ENCODE measurements at regions not wholly inside any gene's neighbourhood (a gene's known extent, or its start where the extent isn't known, plus 50 kb on each side); places are given as distances from the start of the nearest gene placed in this dataset.

- ATAC-seq = no peak
- no peaks in the 10 kb centered on the region for H3K4me1 Mint-ChIP-seq (ENCODE audit: low read depth)
These were observed 70.0 kb upstream of the INPP5A start for GRCh38 chr10:132467464-132468149.

GRCh38 chr10:132468216-132468615 is 69.4 kb upstream of the INPP5A start:
- Mint-ChIP-seq H3K4me1 (ENCODE audit: low read depth) (no peaks in the 10 kb centered on the region), H3K4me3 (no peak overlapping the region), H3K9me3 (no peaks in the 10 kb centered on the region), H3K36me3 (ENCODE audit: insufficient read depth) (no peaks in the 10 kb centered on the region), H3K27me3 (ENCODE audit: low read depth) (no peaks in the 10 kb centered on the region)
- no peak for DNase-seq
- ATAC-seq = no peak

More at GRCh38 chr10:132467464-132468149, 70.0 kb upstream of the INPP5A start:
- no peaks in the 10 kb centered on the region for H3K9me3 Mint-ChIP-seq
- DNase-seq = no peak
- no peaks in the 10 kb centered on the region for H3K27me3 Mint-ChIP-seq (ENCODE audit: low read depth)
- no peaks in the 10 kb centered on the region for H3K36me3 Mint-ChIP-seq (ENCODE audit: insufficient read depth)
- no peak overlapping the region for H3K4me3 Mint-ChIP-seq

- H3K4me3 Mint-ChIP-seq = no peak overlapping the region
- ATAC-seq = no peak
- no peaks in the 10 kb centered on the region for H3K4me1 Mint-ChIP-seq (ENCODE audit: low read depth)
- no peaks in the 10 kb centered on the region for H3K36me3 Mint-ChIP-seq (ENCODE audit: insufficient read depth)
- H3K27me3 Mint-ChIP-seq (ENCODE audit: low read depth) = peaks cover 4% of the 10 kb centered on the region
- DNase-seq = no peak
- H3K9me3 Mint-ChIP-seq = no peaks in the 10 kb centered on the region
These were observed 68.9 kb upstream of the INPP5A start for GRCh38 chr10:132468651-132469050.

DNA sequence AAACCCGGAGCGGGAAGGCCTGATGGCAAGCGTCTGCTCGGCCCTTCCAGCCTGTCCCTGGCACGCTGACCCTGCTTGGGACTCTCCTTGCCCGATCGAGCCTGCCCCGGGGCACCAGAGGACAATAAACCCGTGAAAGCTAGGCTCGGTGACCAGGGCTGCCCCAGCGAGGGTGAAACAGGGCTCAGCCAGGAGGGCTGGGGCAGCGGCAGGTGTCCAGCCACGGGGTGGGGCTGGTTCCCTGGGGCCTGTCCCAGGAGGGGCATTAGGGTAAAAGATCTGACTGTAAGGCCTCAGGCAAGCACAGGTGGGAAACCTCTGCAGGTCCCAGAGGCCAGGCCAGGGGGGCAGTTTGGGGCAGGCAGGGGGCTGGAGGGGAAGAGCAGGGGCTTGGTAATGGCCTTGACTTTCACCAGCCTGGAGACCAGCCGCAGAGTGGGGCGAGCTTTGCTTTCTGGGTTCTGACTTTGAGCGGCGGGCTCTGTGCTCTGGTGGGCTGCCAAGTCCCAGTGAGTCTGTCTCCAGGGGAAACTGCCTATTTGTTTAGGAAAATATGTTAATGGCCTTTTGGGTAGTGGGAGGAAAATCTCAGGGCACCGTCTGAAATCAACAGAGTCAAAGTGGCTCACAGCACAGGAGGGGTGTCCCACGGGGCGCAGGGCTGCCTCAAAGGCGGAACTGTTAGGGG is 68.2 kb upstream of the INPP5A start:
- H3K27me3 Mint-ChIP-seq (ENCODE audit: low read depth) = peaks cover 4% of the 10 kb centered on the region
- H3K4me1 Mint-ChIP-seq (ENCODE audit: low read depth) = no peaks in the 10 kb centered on the region
- no peak overlapping the region for H3K4me3 Mint-ChIP-seq
- no peaks in the 10 kb centered on the region for H3K9me3 Mint-ChIP-seq
- no peaks in the 10 kb centered on the region for H3K36me3 Mint-ChIP-seq (ENCODE audit: insufficient read depth)
- ATAC-seq (no peak), DNase-seq (no peak)

DNA sequence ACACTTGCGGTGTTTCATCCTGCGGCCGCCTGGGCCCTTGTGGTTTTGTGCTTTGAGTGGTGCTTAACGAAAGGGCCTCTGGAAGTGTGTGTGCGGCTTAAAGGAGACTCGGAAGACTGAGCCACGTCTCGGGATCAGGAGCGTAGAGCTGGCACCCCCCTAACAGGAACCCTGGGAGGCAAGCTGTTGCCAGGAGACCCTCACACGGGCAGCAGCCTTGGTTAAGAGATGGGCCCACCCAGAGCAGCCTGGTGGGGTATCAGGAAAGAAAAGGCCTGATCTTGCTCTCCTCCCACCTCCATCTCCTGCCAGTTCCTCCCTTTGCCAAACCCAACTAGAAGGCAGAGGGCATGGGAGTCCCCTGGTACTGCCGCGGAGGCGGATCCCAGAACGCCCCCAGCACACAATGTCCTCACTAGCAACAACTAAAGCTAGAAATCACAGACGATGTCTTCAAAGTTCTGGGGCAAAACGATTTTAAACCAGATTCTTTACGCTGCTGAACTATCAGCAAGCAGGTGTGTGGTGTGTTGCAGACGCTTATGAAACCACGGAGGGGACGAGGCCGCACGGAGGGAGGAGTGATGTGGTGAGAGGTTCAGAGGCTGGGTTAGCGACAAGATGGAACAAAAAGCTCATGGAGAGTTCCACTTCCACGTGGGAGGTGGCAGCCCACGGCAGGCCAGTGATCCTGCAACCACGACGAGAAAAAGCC is 67.0 kb upstream of the INPP5A start:
- Mint-ChIP-seq H3K9me3 (no peaks in the 10 kb centered on the region), H3K4me1 (ENCODE audit: low read depth) (no peaks in the 10 kb centered on the region), H3K27me3 (ENCODE audit: low read depth) (peaks cover 4% of the 10 kb centered on the region), H3K36me3 (ENCODE audit: insufficient read depth) (no peaks in the 10 kb centered on the region), H3K4me3 (no peak overlapping the region)
- DNase-seq = no peak
- peak; percentile 46 to 60 for ATAC-seq

DNA sequence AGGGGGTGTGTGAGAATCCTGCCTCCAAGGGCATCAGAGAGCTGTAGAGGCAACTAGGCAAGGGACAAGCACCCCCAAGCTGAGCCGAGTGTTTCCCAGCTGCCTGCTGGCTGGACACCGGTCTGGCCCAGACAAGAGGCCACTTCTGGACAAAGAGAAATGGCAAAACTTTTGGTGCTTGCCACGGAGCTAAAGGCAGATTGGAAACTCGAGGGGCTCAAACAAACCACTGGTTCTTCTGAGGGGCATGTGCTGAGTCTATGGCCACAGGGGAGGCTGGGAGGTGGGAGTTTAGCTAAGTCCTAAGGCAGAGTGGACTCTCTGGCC is 66.5 kb upstream of the INPP5A start:
- Mint-ChIP-seq H3K4me3 (no peak overlapping the region), H3K27me3 (ENCODE audit: low read depth) (peaks cover 4% of the 10 kb centered on the region), H3K36me3 (ENCODE audit: insufficient read depth) (no peaks in the 10 kb centered on the region), H3K4me1 (ENCODE audit: low read depth) (no peaks in the 10 kb centered on the region), H3K9me3 (no peaks in the 10 kb centered on the region)
- ATAC-seq (no peak), DNase-seq (no peak)

GRCh38 chr10:132471484-132471883 is 66.1 kb upstream of the INPP5A start:
- no peaks in the 10 kb centered on the region for H3K4me1 Mint-ChIP-seq (ENCODE audit: low read depth)
- DNase-seq = no peak
- H3K27me3 Mint-ChIP-seq (ENCODE audit: low read depth) = peaks cover 4% of the 10 kb centered on the region
- no peak overlapping the region for H3K4me3 Mint-ChIP-seq
- no peak for ATAC-seq
- no peaks in the 10 kb centered on the region for H3K36me3 Mint-ChIP-seq (ENCODE audit: insufficient read depth)
- no peaks in the 10 kb centered on the region for H3K9me3 Mint-ChIP-seq

- Mint-ChIP-seq H3K4me1 (ENCODE audit: low read depth) (no peaks in the 10 kb centered on the region), H3K36me3 (ENCODE audit: insufficient read depth) (no peaks in the 10 kb centered on the region), H3K9me3 (no peaks in the 10 kb centered on the region), H3K27me3 (ENCODE audit: low read depth) (peaks cover 19% of the 10 kb centered on the region), H3K4me3 (no peak overlapping the region)
- no peak for ATAC-seq
- DNase-seq = no peak
These were observed 62.5 kb upstream of the INPP5A start for GRCh38 chr10:132475086-132475485.

GRCh38 chr10:132476146-132477065 is 61.2 kb upstream of the INPP5A start:
- no peaks in the 10 kb centered on the region for H3K36me3 Mint-ChIP-seq (ENCODE audit: insufficient read depth)
- ATAC-seq = no peak
- H3K4me1 Mint-ChIP-seq (ENCODE audit: low read depth) = no peaks in the 10 kb centered on the region
- H3K9me3 Mint-ChIP-seq = no peaks in the 10 kb centered on the region
- DNase-seq = no peak
- H3K27me3 Mint-ChIP-seq (ENCODE audit: low read depth) = peaks cover 22% of the 10 kb centered on the region
- H3K4me3 Mint-ChIP-seq = no peak overlapping the region

- peaks cover 22% of the 10 kb centered on the region for H3K27me3 Mint-ChIP-seq (ENCODE audit: low read depth)
- DNase-seq = no peak
- H3K36me3 Mint-ChIP-seq (ENCODE audit: insufficient read depth) = no peaks in the 10 kb centered on the region
- no peaks in the 10 kb centered on the region for H3K9me3 Mint-ChIP-seq
- no peak for ATAC-seq
- H3K4me3 Mint-ChIP-seq = no peak overlapping the region
- H3K4me1 Mint-ChIP-seq (ENCODE audit: low read depth) = no peaks in the 10 kb centered on the region
These were observed 60.6 kb upstream of the INPP5A start for GRCh38 chr10:132477066-132477397.

- no peaks in the 10 kb centered on the region for H3K9me3 Mint-ChIP-seq
- no peak overlapping the region for H3K4me3 Mint-ChIP-seq
- no peaks in the 10 kb centered on the region for H3K36me3 Mint-ChIP-seq (ENCODE audit: insufficient read depth)
- H3K4me1 Mint-ChIP-seq (ENCODE audit: low read depth) = no peaks in the 10 kb centered on the region
- no peak for ATAC-seq
- DNase-seq = no peak
- H3K27me3 Mint-ChIP-seq (ENCODE audit: low read depth) = peaks cover 22% of the 10 kb centered on the region
These were observed 59.9 kb upstream of the INPP5A start for GRCh38 chr10:132477398-132478340.

DNA sequence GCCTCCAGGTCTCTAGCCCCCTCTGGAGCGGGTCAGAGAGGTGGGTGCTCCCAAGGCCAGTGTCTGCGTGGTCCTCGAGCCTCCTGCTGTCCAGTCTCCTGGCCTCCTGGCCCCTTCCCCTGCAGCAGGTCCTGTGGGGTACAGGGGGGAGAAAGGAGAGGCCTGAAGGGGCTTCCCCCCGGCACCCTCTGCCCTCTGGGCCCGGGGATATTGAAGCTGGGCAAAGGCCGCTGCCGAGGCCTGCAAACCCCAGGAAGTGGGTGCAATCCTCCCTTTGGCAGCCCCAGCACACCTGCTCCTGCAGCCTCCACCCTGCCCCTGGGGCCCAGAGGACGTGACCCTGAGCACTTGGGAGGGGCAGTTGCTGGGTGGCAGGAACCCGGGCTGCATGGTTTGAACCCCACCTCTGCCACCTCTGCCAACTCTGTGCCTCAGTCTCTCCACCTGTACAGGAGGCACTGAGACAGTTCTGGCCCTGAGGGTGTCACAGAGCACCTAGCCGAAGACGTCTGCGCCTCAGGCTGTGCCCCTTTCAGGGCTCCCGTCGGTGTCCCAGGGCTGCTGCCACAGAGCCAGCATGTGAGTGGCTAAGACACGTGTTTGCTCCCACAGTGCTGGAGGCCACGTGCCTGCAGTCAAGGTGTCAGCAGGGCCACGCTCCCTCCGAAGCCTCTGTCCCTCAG is 59.1 kb upstream of the INPP5A start:
- ATAC-seq = no peak
- no peak for DNase-seq

GRCh38 chr10:132479024-132479602 is 58.5 kb upstream of the INPP5A start:
- no peaks in the 10 kb centered on the region for H3K9me3 Mint-ChIP-seq
- H3K4me3 Mint-ChIP-seq = no peak overlapping the region
- no peak for DNase-seq
- H3K36me3 Mint-ChIP-seq (ENCODE audit: insufficient read depth) = no peaks in the 10 kb centered on the region
- H3K27me3 Mint-ChIP-seq (ENCODE audit: low read depth) = peaks cover 18% of the 10 kb centered on the region
- ATAC-seq = no peak
- H3K4me1 Mint-ChIP-seq (ENCODE audit: low read depth) = no peaks in the 10 kb centered on the region

More for the DNA sequence above, 59.1 kb upstream of the INPP5A start:
- Mint-ChIP-seq H3K36me3 (ENCODE audit: insufficient read depth) (no peaks in the 10 kb centered on the region), H3K27me3 (ENCODE audit: low read depth) (peaks cover 20% of the 10 kb centered on the region), H3K9me3 (no peaks in the 10 kb centered on the region), H3K4me1 (ENCODE audit: low read depth) (no peaks in the 10 kb centered on the region), H3K4me3 (no peak overlapping the region)
